OCI-LY7 (cell line): ENCODE measurements at regions not wholly inside any gene's neighbourhood (a gene's known extent, or its start where the extent isn't known, plus 50 kb on each side); places are given as distances from the start of the nearest gene placed in this dataset.

Experiments used
- CTCF ChIP-seq: fragments of 200-600 bp; sonication (generic); conservative IDR thresholded peaks from 2 replicates; pipeline ENCODE4 v1.5.1; 2014; ENCODE audit warnings: mild to moderate bottlenecking, antibody characterized with exemption, low read length, moderate library complexity, mixed read lengths
- EZH2phosphoT487 ChIP-seq: fragments of 200-600 bp; sonication (generic); IDR thresholded peaks from 2 replicates; pipeline ENCODE4 v1.6.1; 2018; ENCODE audit warnings: low read depth, borderline replicate concordance, mild to moderate bottlenecking, mixed run types, antibody characterized with exemption, low read length, moderate library complexity, mixed read lengths

- TF ChIP-seq CTCF (no peak), EZH2phosphoT487 (no peak)
Measured at GRCh38 chr7:54687462-54688212, 71.4 kb downstream of the SEC61G start.
